ENCODE measurements at regions not wholly inside any gene's neighbourhood (a gene's known extent, or its start where the extent isn't known, plus 50 kb on each side); places are given as distances from the start of the nearest gene placed in this dataset.

GRCh38 chr13:76823969-76824368 is 62.2 kb downstream of the KCTD12 start:
- Histone ChIP-seq H3K36me3 (replicated peaks in 1 of 2; ENCODE audit: control insufficient read depth in 1 of 2, insufficient read depth in 2 of 2, low read length in 1 of 2) (no peaks in the 10 kb centered on the region), H3K9me3 (no peaks in the 10 kb centered on the region), H3K9me2 (no peaks in the 10 kb centered on the region), H3K9ac (no peak overlapping the region), H3K4me1 (ENCODE audit: control insufficient read depth in 1 of 2, insufficient read depth in 2 of 2, low read depth in 1 of 2, low read length in 1 of 2) (peaks cover 0 to 6% of the 10 kb centered on the region in 2 experiments; a peak in 1 of 4 replicates), H2AFZ (ENCODE audit: low read depth) (no peak overlapping the region), H3K27ac (ENCODE audit: low read depth in 2 of 2, low read length in 1 of 2) (no peak overlapping the region), H3K4me2 (no peak overlapping the region), H3K27me3 (ENCODE audit: insufficient read depth) (no peaks in the 10 kb centered on the region), H3K79me2 (ENCODE audit: insufficient read depth) (no peaks in the 10 kb centered on the region), H3F3A (replicated peaks; ENCODE audit: insufficient read depth) (no peaks in the 10 kb centered on the region), H4K20me1 (ENCODE audit: insufficient read depth) (no peaks in the 10 kb centered on the region), H3K4me3 (ENCODE audit: low read depth in 2 of 2, low read length in 1 of 2) (no peak overlapping the region)
- CTCF ChIA-PET, result no interaction called here
- no peak for DNase-seq
- TF ChIP-seq ZBTB33 (IDR thresholded peaks at IDR 0.05; ENCODE audit: borderline replicate concordance, low read depth) (no peak), FOXJ3 (CRISPR knock-in tag; IDR thresholded peaks at IDR 0.05) (no peak), FOXM1 (IDR thresholded peaks at IDR 0.05; ENCODE audit: low read depth) (no peak), MXI1 (IDR thresholded peaks at IDR 0.05; ENCODE audit: low read depth, low read length) (no peak), EZH2phosphoT487 (IDR thresholded peaks at IDR 0.05; ENCODE audit: borderline replicate concordance, low read depth) (no peak), ELF1 (IDR thresholded peaks at IDR 0.05) (no peak), NRF1 (IDR thresholded peaks at IDR 0.05; ENCODE audit: low read depth, low read length) (no peak), FOSL2 (IDR thresholded peaks at IDR 0.05; ENCODE audit: borderline replicate concordance, low read depth) (no peak), EP300 (IDR thresholded peaks at IDR 0.05; ENCODE audit: borderline replicate concordance in 1 of 2, low read depth in 1 of 2, low read length in 1 of 2) (no peak), JUND (IDR thresholded peaks at IDR 0.05) (no peak), GABPA (IDR thresholded peaks at IDR 0.05; ENCODE audit: low read depth) (no peak), SMC3 (IDR thresholded peaks at IDR 0.05; ENCODE audit: low read depth, low read length) (no peak), TCF12 (IDR thresholded peaks at IDR 0.05) (no peak), TAF1 (IDR thresholded peaks at IDR 0.05; ENCODE audit: borderline replicate concordance, low read depth, low read length) (no peak), MAX (IDR thresholded peaks at IDR 0.05; ENCODE audit: low read depth) (no peak), YY1 (IDR thresholded peaks at IDR 0.05; ENCODE audit: low read depth) (no peak), REST (IDR thresholded peaks at IDR 0.05; ENCODE audit: low read depth, low read length) (no peak)
- POLR2A ChIA-PET, result interaction anchor here (0.9 kb wide), 1 partner anchor 8 kb away, joined by 3 read pairs; no protein-coding TSS in a partner anchor
